CD14-positive monocyte (primary cell): ENCODE measurements at regions not wholly inside any gene's neighbourhood (a gene's known extent, or its start where the extent isn't known, plus 50 kb on each side); places are given as distances from the start of the nearest gene placed in this dataset.

ENCODE experiments used
- DNase-seq, 3 donors: peaks; one replicate each; pipeline ENCODE4 v3.0.0-alpha.2; 2011 to 2022
- H2AFZ ChIP-seq: 2 replicates; pipeline ENCODE4 v1.6.0; 2012; ENCODE audit warnings: mild to moderate bottlenecking, low read depth, low read length, inconsistent platforms; ENCODE audit not compliant: insufficient read depth, poor library complexity, severe bottlenecking
- H3K27ac ChIP-seq, 2 donors: 1 replicate in 1 of 2; 2 replicates in 1 of 2; pipeline ENCODE4 v1.5.1; 2012 to 2013; ENCODE audit warnings: low read length in 2 of 2, control low read depth in 1 of 2, inconsistent platforms in 1 of 2, low read depth in 1 of 2, mild to moderate bottlenecking in 1 of 2
- H3K27me3 ChIP-seq, 2 donors: one replicate each; pipeline versions ENCODE4 v1.6.0 to v1.6.1; 2011 to 2013; ENCODE audit warnings: low read length in 2 of 2; ENCODE audit not compliant: control insufficient read depth in 2 of 2, insufficient read depth in 2 of 2
- H3K36me3 ChIP-seq, 2 donors: replicated peaks in 1 of 2; 1 replicate in 1 of 2; 2 replicates in 1 of 2; pipeline versions ENCODE4 v1.5.1 to v1.6.1; 2012 to 2013; ENCODE audit warnings: low read length in 2 of 2, control low read depth in 1 of 2, inconsistent platforms in 1 of 2, mild to moderate bottlenecking in 1 of 2; ENCODE audit not compliant: insufficient read depth in 2 of 2, control insufficient read depth in 1 of 2
- H3K4me1 ChIP-seq, 2 donors: 1 replicate in 1 of 2; 2 replicates in 1 of 2; pipeline versions ENCODE4 v1.5.1 to v1.6.1; 2012 to 2013; ENCODE audit warnings: low read length in 2 of 2, control low read depth in 1 of 2, inconsistent platforms in 1 of 2, mild to moderate bottlenecking in 1 of 2, moderate library complexity in 1 of 2; ENCODE audit not compliant: insufficient read depth in 2 of 2, control insufficient read depth in 1 of 2
- H3K4me2 ChIP-seq: replicated peaks from 2 replicates; pipeline ENCODE3; 2012; ENCODE audit warnings: low read length, moderate library complexity, mild to moderate bottlenecking; ENCODE audit not compliant: poor library complexity, severe bottlenecking; ENCODE audit errors: extremely low read depth
- H3K4me3 ChIP-seq, 3 experiments: fragments of 200-600 bp in 1 of 3; sonication (generic) in 1 of 3; replicated peaks in 1 of 3; 1 replicate in 2 of 3; 2 replicates in 1 of 3; pipeline ENCODE4 v1.5.1; 2011 to 2013; ENCODE audit warnings: low read length in 3 of 3, mild to moderate bottlenecking in 3 of 3, control low read depth in 2 of 3, low read depth in 2 of 3, inconsistent platforms in 1 of 3, moderate library complexity in 1 of 3
- H3K79me2 ChIP-seq: 2 replicates; pipeline ENCODE4 v1.6.0; 2012; ENCODE audit warnings: mild to moderate bottlenecking, control low read depth, inconsistent platforms, low read length, moderate library complexity; ENCODE audit not compliant: insufficient read depth
- H3K9ac ChIP-seq: 2 replicates; pipeline ENCODE4 v1.6.0; 2017; ENCODE audit warnings: low read length, mild to moderate bottlenecking; ENCODE audit not compliant: insufficient read depth, poor library complexity, severe bottlenecking
- H3K9me3 ChIP-seq, 2 donors: replicated peaks in 1 of 2; 1 replicate in 1 of 2; 2 replicates in 1 of 2; pipeline versions ENCODE4 v1.5.1 to v1.6.1; 2012 to 2013; ENCODE audit warnings: low read length in 2 of 2, control low read depth in 1 of 2; ENCODE audit not compliant: control insufficient read depth in 1 of 2, insufficient read depth in 1 of 2
- H4K20me1 ChIP-seq: 2 replicates; pipeline ENCODE4 v1.6.0; 2012; ENCODE audit warnings: mild to moderate bottlenecking, low read length, control low read depth, moderate library complexity; ENCODE audit not compliant: insufficient read depth
- H3K27ac Mint-ChIP-seq, 7 donors: one replicate each; pipeline ENCODE4 v1.8.0; 2020; ENCODE audit warnings: mild to moderate bottlenecking in 7 of 7, mixed read lengths in 7 of 7, moderate library complexity in 6 of 7, inconsistent platforms in 2 of 7
- H3K27me3 Mint-ChIP-seq, 3 donors: one replicate each; pipeline ENCODE4 v1.8.0; 2021 to 2022; ENCODE audit warnings: low read depth in 3 of 3, mild to moderate bottlenecking in 3 of 3, mixed read lengths in 3 of 3, moderate library complexity in 3 of 3, inconsistent platforms in 1 of 3
- H3K36me3 Mint-ChIP-seq, 2 donors: one replicate each; pipeline ENCODE4 v1.8.0; 2020; ENCODE audit warnings: mixed read lengths in 2 of 2, inconsistent platforms in 1 of 2, mild to moderate bottlenecking in 1 of 2
- H3K4me1 Mint-ChIP-seq: one replicate; pipeline ENCODE4 v1.8.0; 2020; ENCODE audit warnings: mild to moderate bottlenecking, mixed read lengths
- H3K4me3 Mint-ChIP-seq, 2 donors: one replicate each; pipeline ENCODE4 v1.8.0; 2020; ENCODE audit warnings: mild to moderate bottlenecking in 2 of 2, mixed read lengths in 2 of 2, moderate library complexity in 1 of 2
- H3K9me3 Mint-ChIP-seq, 7 donors: one replicate each; pipeline ENCODE4 v1.8.0; 2020 to 2022; ENCODE audit warnings: mixed read lengths in 7 of 7, mild to moderate bottlenecking in 6 of 7, moderate library complexity in 6 of 7, inconsistent platforms in 2 of 7
- CTCF ChIP-seq: fragments of 200-600 bp; IDR thresholded peaks from one replicate; pipeline ENCODE4 v1.8.0; 2022; ENCODE audit warnings: antibody characterized with exemption, mild to moderate bottlenecking
- WGBS: methylation state at CpG from one replicate; pipeline ENCODE4 v1.1.5; 2013; ENCODE audit warnings: missing lambda C conversion rate; ENCODE audit not compliant: insufficient coverage; 5-methylcytosine and 5-hydroxymethylcytosine counted together
- intact Hi-C, 2 donors: fragments of 100-400 bp; cut with micrococcal nuclease; formaldehyde crosslinking; loops; one replicate each; pipeline versions ENCODE4 v1.15.0 to v1.15.1; 2023

GRCh38 chr13:57825066-57825465 lies 193.5 kb downstream of the PCDH17 start:
- Histone ChIP-seq H3K27ac (no peak overlapping the region), H3K4me3 (no peak overlapping the region), H2AFZ (no peak overlapping the region), H3K27me3 (no peaks in the 10 kb centered on the region), H3K4me2 (no peak overlapping the region), H3K4me1 (no peaks in the 10 kb centered on the region), H3K9me3 (peaks cover 13 to 16% of the 10 kb centered on the region in 2 donors), H3K79me2 (no peaks in the 10 kb centered on the region), H4K20me1 (no peaks in the 10 kb centered on the region), H3K36me3 (no peaks in the 10 kb centered on the region), H3K9ac (no peak overlapping the region)
- TF ChIP-seq CTCF, result no peak
- Mint-ChIP-seq H3K27me3 (no peaks in the 10 kb centered on the region), H3K4me3 (no peak overlapping the region), H3K9me3 (peaks cover 2 to 12% (median 8%) of the 10 kb centered on the region in 7 donors), H3K36me3 (no peaks in the 10 kb centered on the region), H3K27ac (no peak overlapping the region), H3K4me1 (no peaks in the 10 kb centered on the region)
- 100% methylated on average over 1 of the region's 2 CpGs for WGBS
- no peak for DNase-seq
- intact Hi-C loops, result no loop called here

- Histone ChIP-seq H3K9me3 (peaks cover 0 to 10% of the 10 kb centered on the region in 2 donors), H3K9ac (no peak overlapping the region), H3K4me1 (no peaks in the 10 kb centered on the region), H3K27me3 (no peaks in the 10 kb centered on the region), H3K79me2 (no peaks in the 10 kb centered on the region), H3K4me2 (no peak overlapping the region), H3K36me3 (no peaks in the 10 kb centered on the region), H3K4me3 (no peak overlapping the region), H4K20me1 (no peaks in the 10 kb centered on the region), H3K27ac (no peak overlapping the region), H2AFZ (no peak overlapping the region)
- Mint-ChIP-seq H3K36me3 (no peaks in the 10 kb centered on the region), H3K9me3 (peaks cover 0 to 6% (median 2%) of the 10 kb centered on the region in 7 donors), H3K4me1 (no peaks in the 10 kb centered on the region), H3K27me3 (no peaks in the 10 kb centered on the region), H3K27ac (no peak overlapping the region), H3K4me3 (no peak overlapping the region)
- TF ChIP-seq CTCF, result no peak
- WGBS, result 90% methylated on average over 2 of the region's 3 CpGs
- no peak for DNase-seq
- intact Hi-C loops, result no loop called here
Measured at GRCh38 chr13:57829496-57829895, 198.0 kb downstream of the PCDH17 start.
